Upper lobe of left lung (tissue), 4 donors: ENCODE measurements at regions not wholly inside any gene's neighbourhood (a gene's known extent, or its start where the extent isn't known, plus 50 kb on each side); places are given as distances from the start of the nearest gene placed in this dataset.

ENCODE experiments used
- POLR2A ChIP-seq, 4 donors: fragments of 450-650 bp; IDR thresholded peaks; one replicate each; pipeline ENCODE4 v1.5.1; 2016 to 2017; ENCODE audit warnings: antibody characterized with exemption in 4 of 4, mild to moderate bottlenecking in 2 of 4
- TF ChIP-seq, protein P1 (sequence below), 6 experiments: fragments of 450-650 bp in 4 of 6; fragments of 200-600 bp in 2 of 6; sonication (generic) in 2 of 6; IDR thresholded peaks; one replicate each; pipeline ENCODE4 v1.5.1; 2016 to 2019; ENCODE audit warnings: antibody characterized with exemption in 6 of 6

DNA sequence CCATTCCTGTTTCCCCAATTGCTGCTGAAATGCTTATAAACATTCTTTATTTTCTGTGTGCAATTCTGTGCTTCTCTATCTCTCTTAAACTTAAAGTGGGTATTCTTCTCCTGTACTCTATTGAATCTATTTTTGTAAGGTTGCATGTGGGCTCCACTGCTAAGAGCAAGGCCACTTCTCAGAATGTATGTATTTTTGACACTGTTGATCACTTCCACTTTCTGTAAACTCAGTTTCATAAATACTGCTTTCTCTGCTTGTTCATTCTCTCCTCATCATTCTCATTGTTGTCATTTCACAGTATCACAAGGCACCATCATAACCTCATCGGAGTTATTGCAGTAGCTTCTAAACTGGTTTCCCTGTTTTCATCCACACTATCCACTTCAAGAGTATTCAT is 483.0 kb upstream of the CDH18 start:
- TF ChIP-seq POLR2A (IDR thresholded peaks at IDR 0.05), result no peak
- TF ChIP-seq, protein P1, sequence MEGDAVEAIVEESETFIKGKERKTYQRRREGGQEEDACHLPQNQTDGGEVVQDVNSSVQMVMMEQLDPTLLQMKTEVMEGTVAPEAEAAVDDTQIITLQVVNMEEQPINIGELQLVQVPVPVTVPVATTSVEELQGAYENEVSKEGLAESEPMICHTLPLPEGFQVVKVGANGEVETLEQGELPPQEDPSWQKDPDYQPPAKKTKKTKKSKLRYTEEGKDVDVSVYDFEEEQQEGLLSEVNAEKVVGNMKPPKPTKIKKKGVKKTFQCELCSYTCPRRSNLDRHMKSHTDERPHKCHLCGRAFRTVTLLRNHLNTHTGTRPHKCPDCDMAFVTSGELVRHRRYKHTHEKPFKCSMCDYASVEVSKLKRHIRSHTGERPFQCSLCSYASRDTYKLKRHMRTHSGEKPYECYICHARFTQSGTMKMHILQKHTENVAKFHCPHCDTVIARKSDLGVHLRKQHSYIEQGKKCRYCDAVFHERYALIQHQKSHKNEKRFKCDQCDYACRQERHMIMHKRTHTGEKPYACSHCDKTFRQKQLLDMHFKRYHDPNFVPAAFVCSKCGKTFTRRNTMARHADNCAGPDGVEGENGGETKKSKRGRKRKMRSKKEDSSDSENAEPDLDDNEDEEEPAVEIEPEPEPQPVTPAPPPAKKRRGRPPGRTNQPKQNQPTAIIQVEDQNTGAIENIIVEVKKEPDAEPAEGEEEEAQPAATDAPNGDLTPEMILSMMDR (IDR thresholded peaks at IDR 0.05), result no peak
